Activated CD8-positive, alpha-beta T cell treated with anti-CD3 and anti-CD28 coated beads for 36 hours (primary cell): ENCODE measurements at regions not wholly inside any gene's neighbourhood (a gene's known extent, or its start where the extent isn't known, plus 50 kb on each side); places are given as distances from the start of the nearest gene placed in this dataset.

ENCODE experiments used
- ATAC-seq: fragments of 200-7000 bp; cut with Tn5 transposase; one replicate; pipeline ENCODE4 v1.10.0; 2021; ENCODE audit warnings: mild to moderate bottlenecking, moderate library complexity
- CTCF ChIA-PET: fragments of 350-600 bp; sonication (Branson Sonifier 250); formaldehyde crosslinking; loops from one replicate; lab custom pipeline; 2021; ENCODE audit warnings: antibody characterized with exemption; lab: Charles Lee
- POLR2A ChIA-PET: fragments of 350-600 bp; sonication (Branson Sonifier 250); formaldehyde crosslinking; loops from one replicate; lab custom pipeline; 2021; ENCODE audit warnings: antibody characterized with exemption; lab: Charles Lee
- DNase-seq: peaks from one replicate; pipeline ENCODE4 v3.0.0-alpha.2; 2020
- H3K27ac Mint-ChIP-seq: one replicate; pipeline ENCODE4 v1.8.0; 2021; ENCODE audit warnings: mild to moderate bottlenecking, mixed read lengths
- H3K27me3 Mint-ChIP-seq: one replicate; pipeline ENCODE4 v1.8.0; 2021; ENCODE audit warnings: mixed read lengths
- H3K36me3 Mint-ChIP-seq: one replicate; pipeline ENCODE4 v1.8.0; 2021; ENCODE audit warnings: low read depth, mixed read lengths
- H3K4me1 Mint-ChIP-seq: one replicate; pipeline ENCODE4 v1.8.0; 2021; ENCODE audit warnings: low read depth, mixed read lengths
- H3K4me3 Mint-ChIP-seq: one replicate; pipeline ENCODE4 v1.8.0; 2021; ENCODE audit warnings: mild to moderate bottlenecking, moderate library complexity, mixed read lengths
- H3K9me3 Mint-ChIP-seq: one replicate; pipeline ENCODE4 v1.8.0; 2021; ENCODE audit warnings: mixed read lengths
- intact Hi-C: fragments of 100-400 bp; cut with micrococcal nuclease; formaldehyde crosslinking; loops from one replicate; pipeline ENCODE4 v1.10.0; 2022
- TF ChIP-seq, protein P1 (sequence below): fragments of 200-600 bp; IDR thresholded peaks from one replicate; pipeline ENCODE4 v1.8.0; 2022; ENCODE audit warnings: antibody characterized with exemption, mild to moderate bottlenecking

DNA sequence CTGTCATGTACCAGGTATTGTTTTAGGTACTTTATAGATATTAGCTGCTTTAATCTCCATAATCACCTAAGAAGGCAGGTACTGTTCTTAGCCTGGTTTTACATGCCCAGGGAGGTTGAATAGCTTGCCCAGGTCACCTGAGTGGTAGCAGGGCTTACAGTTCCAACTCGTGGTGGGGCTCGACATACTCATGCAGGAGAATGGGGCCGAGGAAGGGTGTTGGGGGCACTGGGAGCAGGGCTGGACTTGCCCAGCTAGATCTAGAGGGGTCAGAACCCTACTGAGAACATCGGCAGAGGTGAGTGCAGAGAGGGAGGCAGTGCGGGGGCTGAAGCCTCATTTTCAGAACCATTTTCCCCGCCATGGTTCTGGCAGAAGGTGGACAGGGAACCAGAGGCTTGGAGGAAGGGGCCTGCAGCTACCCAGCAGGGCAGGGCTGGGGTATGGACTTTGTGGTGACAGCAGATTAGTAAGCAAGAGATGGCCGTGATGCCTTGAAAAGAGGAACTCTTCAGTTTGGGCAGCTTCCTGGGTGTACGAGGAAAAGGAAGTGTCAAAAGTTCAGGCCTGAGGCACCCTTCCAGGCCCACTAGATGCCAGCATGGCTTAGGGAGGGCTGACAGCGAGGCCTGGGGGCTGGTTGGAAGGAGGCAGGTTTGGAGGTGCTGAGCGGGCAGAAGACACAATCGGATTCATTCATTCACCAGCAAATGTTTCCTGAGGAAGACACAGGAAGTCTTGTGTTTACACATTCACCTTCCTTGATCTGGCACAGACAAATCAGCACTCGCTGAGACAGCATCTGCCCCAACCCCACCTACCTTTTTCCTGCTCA lies 54.7 kb upstream of the LYVE1 start:
- ChIA-PET CTCF (interaction anchor here (1.2 to 1.8 kb wide), 2 partner anchors 11 to 33 kb away, joined by 3 read pairs; no protein-coding TSS in a partner anchor), POLR2A (no interaction called here)
- peak overlapping the region; percentile 83 for H3K27ac Mint-ChIP-seq
- peak; percentile 42 for ATAC-seq
- intact Hi-C loops = no loop called here
- no peak overlapping the region for H3K4me3 Mint-ChIP-seq
- TF ChIP-seq, protein P1, sequence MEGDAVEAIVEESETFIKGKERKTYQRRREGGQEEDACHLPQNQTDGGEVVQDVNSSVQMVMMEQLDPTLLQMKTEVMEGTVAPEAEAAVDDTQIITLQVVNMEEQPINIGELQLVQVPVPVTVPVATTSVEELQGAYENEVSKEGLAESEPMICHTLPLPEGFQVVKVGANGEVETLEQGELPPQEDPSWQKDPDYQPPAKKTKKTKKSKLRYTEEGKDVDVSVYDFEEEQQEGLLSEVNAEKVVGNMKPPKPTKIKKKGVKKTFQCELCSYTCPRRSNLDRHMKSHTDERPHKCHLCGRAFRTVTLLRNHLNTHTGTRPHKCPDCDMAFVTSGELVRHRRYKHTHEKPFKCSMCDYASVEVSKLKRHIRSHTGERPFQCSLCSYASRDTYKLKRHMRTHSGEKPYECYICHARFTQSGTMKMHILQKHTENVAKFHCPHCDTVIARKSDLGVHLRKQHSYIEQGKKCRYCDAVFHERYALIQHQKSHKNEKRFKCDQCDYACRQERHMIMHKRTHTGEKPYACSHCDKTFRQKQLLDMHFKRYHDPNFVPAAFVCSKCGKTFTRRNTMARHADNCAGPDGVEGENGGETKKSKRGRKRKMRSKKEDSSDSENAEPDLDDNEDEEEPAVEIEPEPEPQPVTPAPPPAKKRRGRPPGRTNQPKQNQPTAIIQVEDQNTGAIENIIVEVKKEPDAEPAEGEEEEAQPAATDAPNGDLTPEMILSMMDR = no peak
- no peaks in the 10 kb centered on the region for H3K27me3 Mint-ChIP-seq
- no peak for DNase-seq
- no peaks in the 10 kb centered on the region for H3K36me3 Mint-ChIP-seq
- H3K4me1 Mint-ChIP-seq = peaks cover 14% of the 10 kb centered on the region
- no peaks in the 10 kb centered on the region for H3K9me3 Mint-ChIP-seq

DNA sequence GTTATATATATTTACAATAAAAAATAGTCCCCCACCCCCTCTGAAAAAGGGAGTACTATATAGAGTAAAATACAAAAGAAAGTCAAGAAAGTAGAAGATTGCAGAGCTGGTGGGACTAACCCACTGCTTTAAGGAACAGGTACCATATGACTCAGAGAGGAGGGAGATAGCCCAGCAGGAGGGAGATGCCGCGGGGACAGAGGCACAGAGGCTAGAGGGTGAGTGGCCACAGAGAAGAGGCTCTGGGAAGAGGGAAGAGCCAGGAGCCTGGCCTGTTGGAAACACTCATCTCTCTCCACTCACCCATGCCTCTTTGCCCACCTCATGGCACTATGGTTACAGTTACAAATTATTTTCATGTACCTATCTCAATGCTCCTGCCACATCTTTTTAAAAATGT lies 53.6 kb upstream of the LYVE1 start:
- H3K27ac Mint-ChIP-seq = no peak overlapping the region
- peaks cover 14% of the 10 kb centered on the region for H3K4me1 Mint-ChIP-seq
- no peak for ATAC-seq
- POLR2A ChIA-PET = no interaction called here
- intact Hi-C loops = no loop called here
- CTCF ChIA-PET = interaction anchor here (1.2 to 1.8 kb wide), 2 partner anchors 10 to 34 kb away, joined by 3 read pairs; no protein-coding TSS in a partner anchor
- DNase-seq = no peak
- TF ChIP-seq, protein P1 = no peak
- no peaks in the 10 kb centered on the region for H3K27me3 Mint-ChIP-seq
- H3K9me3 Mint-ChIP-seq = no peaks in the 10 kb centered on the region
- no peak overlapping the region for H3K4me3 Mint-ChIP-seq
- no peaks in the 10 kb centered on the region for H3K36me3 Mint-ChIP-seq

DNA sequence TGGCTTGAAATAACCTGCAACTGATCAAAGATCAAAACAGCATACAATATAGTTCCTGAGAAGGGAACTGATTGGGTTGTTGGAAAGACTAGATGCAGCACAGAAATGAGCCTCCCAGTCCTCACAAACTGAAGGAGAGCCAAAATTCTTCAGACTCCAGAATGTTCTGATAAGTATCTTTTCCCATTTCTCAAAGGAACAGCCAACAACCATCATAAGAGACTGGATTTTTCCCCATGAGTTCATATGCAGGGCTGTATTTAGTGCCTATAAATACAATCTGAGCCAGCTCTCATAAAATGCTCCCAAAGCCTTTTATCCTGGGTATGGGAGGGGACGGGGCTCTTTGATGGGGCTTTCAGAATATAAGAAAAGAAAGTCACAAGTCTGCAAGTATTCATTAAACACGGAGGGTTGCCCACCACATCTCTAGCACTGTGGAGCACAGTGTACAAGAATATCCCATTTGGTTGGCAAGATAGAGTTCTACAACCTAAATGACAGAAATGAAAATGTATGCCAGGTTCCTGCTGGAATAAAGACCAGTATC lies 50.7 kb upstream of the LYVE1 start:
- intact Hi-C loops = no loop called here
- TF ChIP-seq, protein P1 = no peak
- Mint-ChIP-seq H3K4me3 (no peak overlapping the region), H3K4me1 (peaks cover 14% of the 10 kb centered on the region), H3K27ac (no peak overlapping the region), H3K27me3 (no peaks in the 10 kb centered on the region), H3K36me3 (no peaks in the 10 kb centered on the region), H3K9me3 (no peaks in the 10 kb centered on the region)
- ChIA-PET CTCF (no interaction called here), POLR2A (no interaction called here)
- no peak for DNase-seq
- no peak for ATAC-seq

DNA sequence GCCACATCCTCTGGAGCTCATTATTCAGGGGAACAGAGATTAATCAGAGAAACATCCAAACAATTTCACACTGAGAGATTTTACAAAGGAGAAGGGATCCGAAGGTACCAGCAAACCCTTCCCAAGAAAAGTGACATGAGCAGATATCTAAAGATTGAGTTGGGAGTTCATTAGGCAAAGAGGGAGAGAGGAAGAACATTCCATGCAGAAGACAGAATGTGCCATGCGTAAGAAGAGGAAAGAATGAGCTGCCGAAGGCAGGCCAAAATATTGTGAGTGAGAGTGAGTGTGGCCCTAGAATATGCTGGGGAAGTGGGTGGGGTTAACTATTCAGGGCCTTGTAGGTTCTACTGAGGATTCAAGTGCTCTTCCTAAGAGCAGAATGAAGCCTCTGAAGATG lies 50.0 kb upstream of the LYVE1 start:
- ATAC-seq (no peak), DNase-seq (no peak)
- H3K9me3 Mint-ChIP-seq = no peaks in the 10 kb centered on the region
- no peak overlapping the region for H3K27ac Mint-ChIP-seq
- H3K27me3 Mint-ChIP-seq = no peaks in the 10 kb centered on the region
- no peaks in the 10 kb centered on the region for H3K36me3 Mint-ChIP-seq
- TF ChIP-seq, protein P1 = no peak
- ChIA-PET CTCF (interaction anchor here (0.8 to 1.2 kb wide), 2 partner anchors 35 to 78 kb away, joined by 3 to 4 read pairs; partner anchors contain the start of gene RNF141), POLR2A (interaction anchor here (1.0 kb wide), 1 partner anchor 319 kb away, joined by 3 read pairs; no protein-coding TSS in a partner anchor)
- intact Hi-C loops = no loop called here
- peaks cover 7% of the 10 kb centered on the region for H3K4me1 Mint-ChIP-seq
- no peak overlapping the region for H3K4me3 Mint-ChIP-seq
